HFFc6 (cell line): ENCODE measurements at regions not wholly inside any gene's neighbourhood (a gene's known extent, or its start where the extent isn't known, plus 50 kb on each side); places are given as distances from the start of the nearest gene placed in this dataset.

Experiments used
- DNase-seq: peaks from one replicate; pipeline ENCODE4 v3.0.0-alpha.2; 2018
- H3K27ac Mint-ChIP-seq: 2 replicates; pipeline ENCODE4 v1.8.0; 2020; ENCODE audit warnings: mild to moderate bottlenecking, mixed read lengths
- H3K27me3 Mint-ChIP-seq: 2 replicates; pipeline ENCODE4 v1.8.0; 2021; ENCODE audit warnings: mild to moderate bottlenecking, moderate library complexity, mixed read lengths; ENCODE audit not compliant: insufficient read depth
- H3K36me3 Mint-ChIP-seq: 2 replicates; pipeline ENCODE4 v1.8.0; 2021; ENCODE audit warnings: low read depth, mixed read lengths
- H3K4me1 Mint-ChIP-seq: 2 replicates; pipeline ENCODE4 v1.8.0; 2020; ENCODE audit warnings: low read depth, mixed read lengths
- H3K4me3 Mint-ChIP-seq: 2 replicates; pipeline ENCODE4 v1.8.0; 2020; ENCODE audit warnings: mild to moderate bottlenecking, moderate library complexity, mixed read lengths
- H3K9me3 Mint-ChIP-seq: 2 replicates; pipeline ENCODE4 v1.8.0; 2020; ENCODE audit warnings: mild to moderate bottlenecking, mixed read lengths
- TF ChIP-seq, protein P1 (sequence below): fragments of 200-600 bp; sonication (generic); IDR thresholded peaks from 2 replicates; pipeline ENCODE4 v1.5.0; 2021; ENCODE audit warnings: antibody characterized with exemption, mild to moderate bottlenecking

DNA sequence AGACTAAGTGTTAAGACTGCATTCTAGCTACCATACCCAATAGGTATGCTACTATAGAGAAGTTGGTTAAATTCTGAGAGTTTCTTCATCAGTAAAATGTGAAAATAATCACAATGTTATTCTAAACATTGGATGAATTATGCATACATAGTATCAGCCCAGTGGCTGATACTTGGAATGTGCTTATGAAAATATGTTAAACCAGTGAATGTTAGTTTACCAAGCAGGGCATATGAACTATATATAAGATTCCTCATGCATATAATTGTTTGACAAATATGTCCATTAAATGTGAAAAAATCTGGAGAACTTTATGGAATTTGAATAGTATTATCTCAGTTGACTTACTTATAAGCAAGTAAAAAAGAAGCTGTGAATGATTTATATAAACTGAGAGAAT is 296.1 kb downstream of the IL15 start:
- no peak overlapping the region for H3K4me3 Mint-ChIP-seq

DNA sequence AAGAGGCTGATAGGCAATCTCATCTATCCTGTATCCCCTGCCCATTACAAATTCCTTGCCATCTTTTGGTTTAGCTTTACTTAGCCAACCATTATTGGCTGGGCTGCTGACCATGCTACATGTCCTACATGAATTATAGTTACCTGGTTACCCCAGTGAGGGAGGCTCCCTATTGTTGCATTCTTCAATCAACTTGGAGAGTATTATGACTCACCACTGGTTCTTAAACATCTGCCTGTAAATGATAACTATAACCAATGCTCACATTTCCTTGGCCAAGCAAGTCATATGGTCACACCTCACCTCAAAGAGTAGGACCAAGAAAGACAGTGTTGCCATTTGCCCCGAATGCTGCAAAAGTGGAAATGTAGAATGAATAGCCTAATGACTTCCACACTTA is 297.6 kb downstream of the IL15 start:
- H3K4me1 Mint-ChIP-seq = no peaks in the 10 kb centered on the region
- TF ChIP-seq, protein P1, sequence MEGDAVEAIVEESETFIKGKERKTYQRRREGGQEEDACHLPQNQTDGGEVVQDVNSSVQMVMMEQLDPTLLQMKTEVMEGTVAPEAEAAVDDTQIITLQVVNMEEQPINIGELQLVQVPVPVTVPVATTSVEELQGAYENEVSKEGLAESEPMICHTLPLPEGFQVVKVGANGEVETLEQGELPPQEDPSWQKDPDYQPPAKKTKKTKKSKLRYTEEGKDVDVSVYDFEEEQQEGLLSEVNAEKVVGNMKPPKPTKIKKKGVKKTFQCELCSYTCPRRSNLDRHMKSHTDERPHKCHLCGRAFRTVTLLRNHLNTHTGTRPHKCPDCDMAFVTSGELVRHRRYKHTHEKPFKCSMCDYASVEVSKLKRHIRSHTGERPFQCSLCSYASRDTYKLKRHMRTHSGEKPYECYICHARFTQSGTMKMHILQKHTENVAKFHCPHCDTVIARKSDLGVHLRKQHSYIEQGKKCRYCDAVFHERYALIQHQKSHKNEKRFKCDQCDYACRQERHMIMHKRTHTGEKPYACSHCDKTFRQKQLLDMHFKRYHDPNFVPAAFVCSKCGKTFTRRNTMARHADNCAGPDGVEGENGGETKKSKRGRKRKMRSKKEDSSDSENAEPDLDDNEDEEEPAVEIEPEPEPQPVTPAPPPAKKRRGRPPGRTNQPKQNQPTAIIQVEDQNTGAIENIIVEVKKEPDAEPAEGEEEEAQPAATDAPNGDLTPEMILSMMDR = no peak
- H3K9me3 Mint-ChIP-seq = peaks cover 25% of the 10 kb centered on the region
- no peak for DNase-seq
- H3K27ac Mint-ChIP-seq = no peak overlapping the region
- no peak overlapping the region for H3K4me3 Mint-ChIP-seq
- H3K36me3 Mint-ChIP-seq = peaks cover 21% of the 10 kb centered on the region
- no peaks in the 10 kb centered on the region for H3K27me3 Mint-ChIP-seq

More for the DNA sequence above, 296.1 kb downstream of the IL15 start:
- Mint-ChIP-seq H3K4me1 (no peaks in the 10 kb centered on the region), H3K27ac (no peak overlapping the region), H3K9me3 (peaks cover 10% of the 10 kb centered on the region), H3K36me3 (peaks cover 7% of the 10 kb centered on the region), H3K27me3 (no peaks in the 10 kb centered on the region)
- TF ChIP-seq, protein P1 = no peak
- no peak for DNase-seq

DNA sequence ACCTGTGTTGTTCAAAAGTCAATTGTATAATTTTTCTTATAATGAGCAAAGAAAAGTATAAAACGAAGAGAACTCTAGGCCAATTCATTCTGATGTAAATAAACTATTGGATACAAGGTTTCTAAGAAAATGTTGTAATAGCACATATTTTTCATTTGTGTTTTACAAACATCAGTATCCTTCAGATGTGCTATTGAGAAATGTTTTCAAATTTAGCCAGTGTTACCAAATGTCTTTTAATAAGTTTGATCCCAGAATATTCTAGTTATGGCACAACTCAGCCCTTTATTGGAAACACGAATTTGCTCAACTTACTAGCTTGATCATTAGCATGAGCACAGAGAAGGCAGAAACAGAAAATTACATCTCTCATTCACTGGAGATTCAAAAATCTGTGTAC is 319.3 kb downstream of the IL15 start:
- DNase-seq = no peak
- peaks cover 6% of the 10 kb centered on the region for H3K4me1 Mint-ChIP-seq
- no peaks in the 10 kb centered on the region for H3K9me3 Mint-ChIP-seq
- H3K27ac Mint-ChIP-seq = no peak overlapping the region
- H3K27me3 Mint-ChIP-seq = no peaks in the 10 kb centered on the region
- no peaks in the 10 kb centered on the region for H3K36me3 Mint-ChIP-seq
- no peak overlapping the region for H3K4me3 Mint-ChIP-seq
- TF ChIP-seq, protein P1 = no peak

DNA sequence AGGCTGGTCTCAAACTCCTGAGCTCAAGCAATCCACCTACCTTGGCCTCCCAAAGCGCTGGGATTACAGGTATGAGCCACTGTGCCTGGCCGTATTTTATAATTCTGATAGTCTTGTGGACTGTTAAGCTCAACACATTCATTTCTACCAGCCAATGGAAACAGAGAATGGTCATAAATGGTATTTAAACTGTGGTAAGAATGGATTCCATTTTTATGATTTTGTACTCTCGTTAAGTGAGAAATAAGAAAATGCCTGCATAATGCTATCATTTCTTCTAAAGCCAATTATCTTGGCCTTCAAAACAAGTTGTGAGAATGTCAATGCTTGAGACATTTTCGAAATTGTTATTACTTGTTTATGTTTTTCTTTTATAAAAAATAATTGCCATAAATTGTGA is 321.0 kb downstream of the IL15 start:
- DNase-seq = no peak
- Mint-ChIP-seq H3K27me3 (no peaks in the 10 kb centered on the region), H3K4me1 (peaks cover 6% of the 10 kb centered on the region), H3K36me3 (no peaks in the 10 kb centered on the region), H3K27ac (no peak overlapping the region), H3K4me3 (no peak overlapping the region), H3K9me3 (no peaks in the 10 kb centered on the region)
- TF ChIP-seq, protein P1 = no peak

DNA sequence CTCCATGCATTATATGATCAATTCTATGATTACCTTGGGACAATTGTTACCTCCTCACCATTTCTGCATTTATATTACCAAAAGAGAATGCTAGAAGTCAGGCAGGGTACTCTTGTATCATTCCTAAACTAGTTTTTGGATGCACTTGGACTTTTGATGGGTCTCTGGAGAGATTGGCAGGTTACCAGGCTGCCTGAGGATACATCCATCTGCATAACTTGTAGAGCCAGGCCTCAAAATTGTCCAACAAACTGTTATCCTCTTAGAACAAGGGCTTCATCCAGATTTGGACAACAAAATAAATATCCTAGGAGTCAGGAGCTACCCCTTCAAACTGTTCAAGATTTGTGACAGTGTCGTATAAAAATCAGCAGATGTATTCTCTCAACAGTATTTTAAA is 326.1 kb downstream of the IL15 start:
- no peak for DNase-seq
- Mint-ChIP-seq H3K36me3 (peaks cover 8% of the 10 kb centered on the region), H3K4me3 (no peak overlapping the region), H3K4me1 (peaks cover 9% of the 10 kb centered on the region; the same call in 1 of the 2 replicates), H3K9me3 (peaks cover 14% of the 10 kb centered on the region), H3K27ac (no peak overlapping the region), H3K27me3 (no peaks in the 10 kb centered on the region)
- TF ChIP-seq, protein P1 = no peak

DNA sequence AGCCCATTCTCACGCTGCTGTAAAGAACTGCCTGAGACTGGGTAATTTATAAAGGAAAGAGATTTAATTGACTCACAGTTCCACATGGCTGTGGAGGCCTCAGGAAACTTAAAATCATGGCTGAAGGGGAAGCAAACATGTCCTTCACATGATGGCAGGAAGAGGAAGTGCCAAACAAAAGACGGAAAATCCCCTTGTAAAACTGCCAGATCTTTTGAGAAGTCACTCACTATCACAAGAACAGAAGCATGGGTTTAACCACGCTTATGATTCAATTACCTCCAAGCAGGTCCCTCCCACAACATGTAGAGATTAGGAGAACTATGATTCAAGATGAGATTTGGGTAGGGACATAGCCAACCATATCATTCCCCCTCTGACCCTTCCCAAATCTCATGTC is 335.5 kb downstream of the IL15 start:
- TF ChIP-seq, protein P1 = no peak
- H3K27me3 Mint-ChIP-seq = peaks cover 4% of the 10 kb centered on the region; the same call in 1 of the 2 replicates
- peaks cover 2% of the 10 kb centered on the region for H3K4me1 Mint-ChIP-seq
- H3K9me3 Mint-ChIP-seq = peaks cover 3% of the 10 kb centered on the region
- no peak overlapping the region for H3K4me3 Mint-ChIP-seq
- H3K27ac Mint-ChIP-seq = no peak overlapping the region
- peaks cover 20% of the 10 kb centered on the region for H3K36me3 Mint-ChIP-seq
- DNase-seq = no peak
